K562 (cell line): ENCODE measurements at regions not wholly inside any gene's neighbourhood (a gene's known extent, or its start where the extent isn't known, plus 50 kb on each side); places are given as distances from the start of the nearest gene placed in this dataset.

ENCODE experiments used
- ATAC-seq: fragments of 200-7000 bp; cut with Tn5 transposase; 3 replicates; pipeline ENCODE4 v1.9.1; 2020; ENCODE audit warnings: moderate library complexity
- BruUV-seq: library from RNA; stranded (reverse); fragments of 400-500 nt; replicated peaks from 2 replicates; lab custom pipeline; 2021; lab: Mats Ljungman, UMichigan
- CTCF ChIA-PET: fragments of 300-600 bp; formaldehyde crosslinking; extraction: SDS; loops from one replicate; lab custom pipeline; 2021; ENCODE audit warnings: low intra/inter-chr PET ratio; lab: Yijun Ruan, JAX
- POLR2A ChIA-PET: fragments of 300-600, 350-650 bp; sonication (Branson Sonifier 250); formaldehyde crosslinking; extraction: SDS; loops from one replicate; lab custom pipeline; 2021; ENCODE audit warnings: antibody characterized with exemption, inconsistent platforms; lab: Yijun Ruan, JAX
- DNase-seq, 4 experiments: peaks; one replicate each; pipeline versions ENCODE4 v3.0.0 to v3.0.0-alpha.2; 2011 to 2018; ENCODE audit warnings: low spot score in 3 of 4, mixed read lengths in 3 of 4; ENCODE audit errors: extremely low read depth in 1 of 4
- FAIRE-seq: peaks from 2 replicates; lab custom pipeline; 2011; peaks lifted over from hg19 to GRCh38; lab: Jason Lieb, UNC
- H2AFZ ChIP-seq: 2 replicates; pipeline ENCODE4 v1.6.0; 2011; ENCODE audit warnings: low read depth, low read length, control low read depth, inconsistent platforms
- H3K27ac ChIP-seq: fragments of 200-600 bp; 3 replicates; pipeline ENCODE4 v1.8.0; 2011; ENCODE audit warnings: low read depth, mild to moderate bottlenecking, control low read depth, inconsistent platforms, low read length, moderate library complexity, mixed read lengths; ENCODE audit errors: extremely low read depth
- H3K27me3 ChIP-seq, 2 experiments: fragments of 300-600 bp in 1 of 2; 2 replicates in 1 of 2; 3 replicates in 1 of 2; pipeline versions ENCODE4 v1.6.0 to v1.8.0; 2011; ENCODE audit warnings: inconsistent platforms in 2 of 2, low read length in 2 of 2, mild to moderate bottlenecking in 1 of 2, mixed read lengths in 1 of 2, moderate library complexity in 1 of 2; ENCODE audit not compliant: control insufficient read depth in 2 of 2, insufficient read depth in 2 of 2
- H3K36me3 ChIP-seq: fragments of 300-600 bp; 3 replicates; pipeline ENCODE4 v1.8.0; 2011; ENCODE audit warnings: mild to moderate bottlenecking, low read length, inconsistent platforms; ENCODE audit not compliant: control insufficient read depth, insufficient read depth
- H3K4me1 ChIP-seq, 2 experiments: fragments of 200-600 bp in 1 of 2; replicated peaks in 1 of 2; 2 replicates in 1 of 2; 3 replicates in 1 of 2; pipeline versions ENCODE4 v1.5.1 to v1.8.0; 2011; ENCODE audit warnings: inconsistent platforms in 2 of 2, low read length in 2 of 2, mild to moderate bottlenecking in 1 of 2, mixed read lengths in 1 of 2, moderate library complexity in 1 of 2; ENCODE audit not compliant: control insufficient read depth in 2 of 2, insufficient read depth in 2 of 2
- H3K4me2 ChIP-seq: 2 replicates; pipeline ENCODE4 v1.6.1; 2011; ENCODE audit warnings: low read length, control low read depth, inconsistent platforms, mixed read lengths; ENCODE audit not compliant: insufficient read depth
- H3K4me3 ChIP-seq: fragments of 200-600 bp; sonication (generic), shearing (Covaris generic); 2 replicates; pipeline ENCODE4 v1.5.1; 2016; ENCODE audit warnings: control low read depth, inconsistent platforms
- H3K79me2 ChIP-seq: fragments of 200-600 bp; 3 replicates; pipeline ENCODE4 v1.8.0; 2011; ENCODE audit warnings: low read length, inconsistent platforms; ENCODE audit not compliant: control insufficient read depth, insufficient read depth
- H3K9ac ChIP-seq, 2 experiments: 2 replicates each; pipeline versions ENCODE4 v1.6.0 to v1.6.1; 2011; ENCODE audit warnings: low read depth in 2 of 2, low read length in 2 of 2, control low read depth in 1 of 2, inconsistent platforms in 1 of 2, mild to moderate bottlenecking in 1 of 2, mixed read lengths in 1 of 2; ENCODE audit not compliant: insufficient read depth in 1 of 2
- H3K9me1 ChIP-seq: one replicate; pipeline ENCODE4 v1.6.0; 2011; ENCODE audit warnings: inconsistent platforms, mild to moderate bottlenecking, low read length, moderate library complexity; ENCODE audit not compliant: control insufficient read depth, insufficient read depth
- H3K9me3 ChIP-seq: replicated peaks from 2 replicates; pipeline ENCODE4 v1.5.1; 2011; ENCODE audit warnings: low read depth, low read length, inconsistent platforms; ENCODE audit not compliant: control insufficient read depth, insufficient read depth
- H4K20me1 ChIP-seq: replicated peaks from 2 replicates; pipeline ENCODE4 v1.6.1; 2011; ENCODE audit warnings: low read length, inconsistent platforms, mixed read lengths; ENCODE audit not compliant: control insufficient read depth, insufficient read depth
- BCL6 ChIP-seq: fragments of 250-450 bp; sonication (Bioruptor Pico); IDR thresholded peaks from 2 replicates; pipeline ENCODE4 v1.4.0; 2020
- NR4A1 ChIP-seq, 2 experiments: fragments of 250-450 bp in 1 of 2; fragments of 450-650 bp in 1 of 2; sonication (Bioruptor Pico) in 1 of 2; IDR thresholded peaks; 2 replicates each; pipeline versions ENCODE4 v1.4.0 to v1.6.1; 2016 to 2020; ENCODE audit warnings: mild to moderate bottlenecking in 2 of 2, missing compliant biosample characterization in 1 of 2, missing genetic modification characterization in 1 of 2, moderate library complexity in 1 of 2
- WGBS: fragments of 100-300 bp; shearing (Covaris generic); methylation state at CpG from one replicate; pipeline ENCODE4 v1.1.6; 2016; ENCODE audit warnings: low coverage, mixed read lengths; ENCODE audit not compliant: insufficient coverage; ENCODE audit errors: missing lambda C conversion rate; 5-methylcytosine and 5-hydroxymethylcytosine counted together
- in situ Hi-C: fragments of 300-500 bp; cut with MboI; formaldehyde crosslinking; loops from 4 replicates; pipeline ENCODE4 v1.15.0; 2018; ENCODE audit warnings: inconsistent platforms, mixed read lengths
- intact Hi-C: fragments of 100-400 bp; cut with micrococcal nuclease; formaldehyde crosslinking; loops from 2 replicates; pipeline ENCODE4 v1.14.2; 2022
- TF ChIP-seq, protein P1 (sequence below): IDR thresholded peaks from 2 replicates; pipeline ENCODE4 v1.6.1; 2012; ENCODE audit warnings: low read depth, low read length, improper control_type of control experiment, borderline replicate concordance
- TF ChIP-seq, protein P2 (sequence below), 3 experiments: IDR thresholded peaks in 2 of 3; conservative IDR thresholded peaks in 1 of 3; 2 replicates each; pipeline ENCODE4 v1.5.1; 2011 to 2012; ENCODE audit warnings: low read length in 3 of 3, mild to moderate bottlenecking in 3 of 3, control low read depth in 2 of 3, improper control_type of control experiment in 1 of 3, inconsistent platforms in 1 of 3, low read depth in 1 of 3, mixed read lengths in 1 of 3, moderate library complexity in 1 of 3; ENCODE audit not compliant: insufficient read depth in 2 of 3
- TF ChIP-seq, protein P3 (sequence below): fragments of 250-450 bp; sonication (Bioruptor Pico); IDR thresholded peaks from 2 replicates; pipeline ENCODE4 v1.9.0; 2021; ENCODE audit warnings: mild to moderate bottlenecking

GRCh38 chr1:177585302-177586220, 384.3 kb downstream of the SEC16B start:
- ChIA-PET POLR2A (no interaction called here), CTCF (no interaction called here)
- 0% methylated on average over 3 of the region's 3 CpGs for WGBS
- no peak overlapping the region for H3K9ac ChIP-seq
- H3K4me3 ChIP-seq = no peak overlapping the region
- no peaks in the 10 kb centered on the region for H4K20me1 ChIP-seq
- H3K79me2 ChIP-seq = no peaks in the 10 kb centered on the region
- H3K36me3 ChIP-seq = no peaks in the 10 kb centered on the region
- ATAC-seq (no peak), FAIRE-seq (no peak), DNase-seq (no peak)
- no peaks in the 10 kb centered on the region for H3K4me1 ChIP-seq
- no peaks in the 10 kb centered on the region; the same call in 1 of the 2 replicates for H3K9me3 ChIP-seq
- no peak overlapping the region for H3K27ac ChIP-seq
- TF ChIP-seq NR4A1 (CRISPR knock-in tag; IDR thresholded peaks at IDR 0.05) (no peak), NR4A1 (tag; IDR thresholded peaks at IDR 0.05) (no peak), BCL6 (CRISPR knock-in tag) (no peak)
- TF ChIP-seq, protein P1, sequence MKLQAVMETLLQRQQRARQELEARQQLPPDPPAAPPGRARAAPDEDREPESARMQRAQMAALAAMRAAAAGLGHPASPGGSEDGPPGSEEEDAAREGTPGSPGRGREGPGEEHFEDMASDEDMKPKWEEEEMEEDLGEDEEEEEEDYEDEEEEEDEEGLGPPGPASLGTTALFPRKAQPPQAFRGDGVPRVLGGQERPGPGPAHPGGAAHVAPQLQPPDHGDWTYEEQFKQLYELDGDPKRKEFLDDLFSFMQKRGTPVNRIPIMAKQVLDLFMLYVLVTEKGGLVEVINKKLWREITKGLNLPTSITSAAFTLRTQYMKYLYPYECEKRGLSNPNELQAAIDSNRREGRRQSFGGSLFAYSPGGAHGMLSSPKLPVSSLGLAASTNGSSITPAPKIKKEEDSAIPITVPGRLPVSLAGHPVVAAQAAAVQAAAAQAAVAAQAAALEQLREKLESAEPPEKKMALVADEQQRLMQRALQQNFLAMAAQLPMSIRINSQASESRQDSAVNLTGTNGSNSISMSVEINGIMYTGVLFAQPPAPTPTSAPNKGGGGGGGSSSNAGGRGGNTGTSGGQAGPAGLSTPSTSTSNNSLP = no peak
- TF ChIP-seq, protein P2, sequence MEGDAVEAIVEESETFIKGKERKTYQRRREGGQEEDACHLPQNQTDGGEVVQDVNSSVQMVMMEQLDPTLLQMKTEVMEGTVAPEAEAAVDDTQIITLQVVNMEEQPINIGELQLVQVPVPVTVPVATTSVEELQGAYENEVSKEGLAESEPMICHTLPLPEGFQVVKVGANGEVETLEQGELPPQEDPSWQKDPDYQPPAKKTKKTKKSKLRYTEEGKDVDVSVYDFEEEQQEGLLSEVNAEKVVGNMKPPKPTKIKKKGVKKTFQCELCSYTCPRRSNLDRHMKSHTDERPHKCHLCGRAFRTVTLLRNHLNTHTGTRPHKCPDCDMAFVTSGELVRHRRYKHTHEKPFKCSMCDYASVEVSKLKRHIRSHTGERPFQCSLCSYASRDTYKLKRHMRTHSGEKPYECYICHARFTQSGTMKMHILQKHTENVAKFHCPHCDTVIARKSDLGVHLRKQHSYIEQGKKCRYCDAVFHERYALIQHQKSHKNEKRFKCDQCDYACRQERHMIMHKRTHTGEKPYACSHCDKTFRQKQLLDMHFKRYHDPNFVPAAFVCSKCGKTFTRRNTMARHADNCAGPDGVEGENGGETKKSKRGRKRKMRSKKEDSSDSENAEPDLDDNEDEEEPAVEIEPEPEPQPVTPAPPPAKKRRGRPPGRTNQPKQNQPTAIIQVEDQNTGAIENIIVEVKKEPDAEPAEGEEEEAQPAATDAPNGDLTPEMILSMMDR (IDR thresholded peaks at IDR 0.05 in 2 of 3, conservative IDR thresholded peaks at IDR 0.05 in 1 of 3; ENCODE audit: insufficient read depth in 2 of 3, low read depth in 1 of 3, low read length in 3 of 3) = no peak
- TF ChIP-seq, protein P3, sequence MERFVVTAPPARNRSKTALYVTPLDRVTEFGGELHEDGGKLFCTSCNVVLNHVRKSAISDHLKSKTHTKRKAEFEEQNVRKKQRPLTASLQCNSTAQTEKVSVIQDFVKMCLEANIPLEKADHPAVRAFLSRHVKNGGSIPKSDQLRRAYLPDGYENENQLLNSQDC (CRISPR knock-in tag) = no peak
- no peaks in the 10 kb centered on the region for H3K27me3 ChIP-seq
- intact Hi-C loops = no loop called here
- in situ Hi-C loops = no loop called here
- no peak overlapping the region for H3K4me2 ChIP-seq
- no peaks in the 10 kb centered on the region for H3K9me1 ChIP-seq
- no TSS peak for BruUV-seq
- H2AFZ ChIP-seq = no peak overlapping the region
